ENCODE measurements at regions not wholly inside any gene's neighbourhood (a gene's known extent, or its start where the extent isn't known, plus 50 kb on each side); places are given as distances from the start of the nearest gene placed in this dataset.

DNA sequence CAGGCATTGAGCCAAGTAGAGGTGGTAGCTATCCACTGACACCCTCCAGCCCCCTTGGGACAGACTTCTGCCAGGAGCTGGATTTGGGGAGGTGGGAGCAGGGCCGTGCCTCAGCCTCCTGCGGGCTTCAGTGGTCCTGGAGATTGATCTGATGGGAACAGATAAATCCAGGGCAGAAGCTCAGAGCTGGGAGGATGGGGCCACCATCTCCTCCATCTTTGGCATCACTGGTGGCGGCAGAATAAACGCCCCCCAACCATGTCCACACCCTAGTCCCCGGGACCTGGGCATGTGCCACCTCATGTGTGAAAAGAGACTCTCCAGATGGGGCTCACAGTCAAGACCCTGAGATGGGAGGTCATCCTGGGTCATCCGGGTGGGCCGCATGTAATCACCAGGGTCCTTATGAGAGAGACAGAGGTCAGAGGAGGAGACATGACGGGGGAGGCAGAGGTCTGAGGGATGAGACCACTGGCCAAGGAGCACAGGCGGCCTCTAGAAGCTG is 209.6 kb upstream of the RTL1 start:
- no TSS peak for BruUV-seq (replicated peaks)
- ATAC-seq (no peak), DNase-seq (ENCODE audit: low read depth, low spot score) (no peak)
- in situ Hi-C loops (cut with HindIII; ENCODE audit: low pct_unique_long_range_greater_than_20kb, low sequenced_read_pairs) (no loop called here), intact Hi-C loops (cut with micrococcal nuclease; ENCODE audit: unreplicated experiment) (no loop called here)
- POLR2A ChIA-PET, result no interaction called here
- no peaks in the 10 kb centered on the region for H3K4me1 ChIP-seq (ENCODE audit: control insufficient read depth, insufficient read depth, low read length)
- no peaks in the 10 kb centered on the region for H3K9me3 ChIP-seq (ENCODE audit: control insufficient read depth, insufficient read depth, low read depth, low read length)
- no peak for TF ChIP-seq CTCF (IDR thresholded peaks at IDR 0.05)
- TF ChIP-seq TCF7L2 (IDR thresholded peaks at IDR 0.05; ENCODE audit: low read depth, low read length), result no peak
- TF ChIP-seq SIN3A (IDR thresholded peaks at IDR 0.05; ENCODE audit: borderline replicate concordance, insufficient read depth, low read depth, low read length), result no peak
- no peak overlapping the region for H3K4me3 ChIP-seq (ENCODE audit: low read depth in 2 of 2, low read length in 2 of 2)
- no peak overlapping the region for H3K27ac ChIP-seq (ENCODE audit: low read length)
- H3K27me3 ChIP-seq (ENCODE audit: control insufficient read depth, insufficient read depth, low read length), result no peaks in the 10 kb centered on the region
- H3K36me3 ChIP-seq (ENCODE audit: control insufficient read depth, insufficient read depth, low read length), result no peaks in the 10 kb centered on the region
- CTCF ChIA-PET, result no interaction called here

GRCh38 chr14:101113835-101114725 is 210.6 kb upstream of the RTL1 start:
- in situ Hi-C loops (cut with HindIII; ENCODE audit: low pct_unique_long_range_greater_than_20kb, low sequenced_read_pairs), result no loop called here
- no peak for TF ChIP-seq POLR2AphosphoS5 (IDR thresholded peaks at IDR 0.05; ENCODE audit: low read depth, low read length)
- TF ChIP-seq TCF7L2 (IDR thresholded peaks at IDR 0.05; ENCODE audit: low read depth, low read length), result no peak
- no peak for TF ChIP-seq CTCF (IDR thresholded peaks at IDR 0.05)
- TF ChIP-seq SIN3A (IDR thresholded peaks at IDR 0.05; ENCODE audit: borderline replicate concordance, insufficient read depth, low read depth, low read length), result no peak
- TF ChIP-seq, protein P1, sequence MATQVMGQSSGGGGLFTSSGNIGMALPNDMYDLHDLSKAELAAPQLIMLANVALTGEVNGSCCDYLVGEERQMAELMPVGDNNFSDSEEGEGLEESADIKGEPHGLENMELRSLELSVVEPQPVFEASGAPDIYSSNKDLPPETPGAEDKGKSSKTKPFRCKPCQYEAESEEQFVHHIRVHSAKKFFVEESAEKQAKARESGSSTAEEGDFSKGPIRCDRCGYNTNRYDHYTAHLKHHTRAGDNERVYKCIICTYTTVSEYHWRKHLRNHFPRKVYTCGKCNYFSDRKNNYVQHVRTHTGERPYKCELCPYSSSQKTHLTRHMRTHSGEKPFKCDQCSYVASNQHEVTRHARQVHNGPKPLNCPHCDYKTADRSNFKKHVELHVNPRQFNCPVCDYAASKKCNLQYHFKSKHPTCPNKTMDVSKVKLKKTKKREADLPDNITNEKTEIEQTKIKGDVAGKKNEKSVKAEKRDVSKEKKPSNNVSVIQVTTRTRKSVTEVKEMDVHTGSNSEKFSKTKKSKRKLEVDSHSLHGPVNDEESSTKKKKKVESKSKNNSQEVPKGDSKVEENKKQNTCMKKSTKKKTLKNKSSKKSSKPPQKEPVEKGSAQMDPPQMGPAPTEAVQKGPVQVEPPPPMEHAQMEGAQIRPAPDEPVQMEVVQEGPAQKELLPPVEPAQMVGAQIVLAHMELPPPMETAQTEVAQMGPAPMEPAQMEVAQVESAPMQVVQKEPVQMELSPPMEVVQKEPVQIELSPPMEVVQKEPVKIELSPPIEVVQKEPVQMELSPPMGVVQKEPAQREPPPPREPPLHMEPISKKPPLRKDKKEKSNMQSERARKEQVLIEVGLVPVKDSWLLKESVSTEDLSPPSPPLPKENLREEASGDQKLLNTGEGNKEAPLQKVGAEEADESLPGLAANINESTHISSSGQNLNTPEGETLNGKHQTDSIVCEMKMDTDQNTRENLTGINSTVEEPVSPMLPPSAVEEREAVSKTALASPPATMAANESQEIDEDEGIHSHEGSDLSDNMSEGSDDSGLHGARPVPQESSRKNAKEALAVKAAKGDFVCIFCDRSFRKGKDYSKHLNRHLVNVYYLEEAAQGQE (IDR thresholded peaks at IDR 0.05; ENCODE audit: insufficient read depth in 1 of 2, low read depth in 2 of 2, low read length in 1 of 2), result no peak
- Histone ChIP-seq H3K9me3 (ENCODE audit: control insufficient read depth, insufficient read depth, low read depth, low read length) (no peaks in the 10 kb centered on the region), H3K27ac (ENCODE audit: low read length) (no peak overlapping the region), H3K27me3 (ENCODE audit: control insufficient read depth, insufficient read depth, low read length) (no peaks in the 10 kb centered on the region), H3K36me3 (ENCODE audit: control insufficient read depth, insufficient read depth, low read length) (no peaks in the 10 kb centered on the region), H3K4me1 (ENCODE audit: control insufficient read depth, insufficient read depth, low read length) (no peaks in the 10 kb centered on the region), H3K4me3 (ENCODE audit: low read depth in 2 of 2, low read length in 2 of 2) (no peak overlapping the region)
- no TSS peak for BruUV-seq (replicated peaks)
- ATAC-seq (no peak), DNase-seq (ENCODE audit: low read depth, low spot score) (no peak)
- intact Hi-C loops (cut with micrococcal nuclease; ENCODE audit: unreplicated experiment), result no loop called here
- ChIA-PET POLR2A (no interaction called here), CTCF (no interaction called here)

All from Panc1 (cell line).